DOHH2 (cell line): ENCODE measurements at regions not wholly inside any gene's neighbourhood (a gene's known extent, or its start where the extent isn't known, plus 50 kb on each side); places are given as distances from the start of the nearest gene placed in this dataset.

Experiments
- H3F3A ChIP-seq: fragments of 200-600 bp; sonication (generic), shearing (Covaris generic); 2 replicates; pipeline ENCODE4 v1.6.0; 2016; ENCODE audit warnings: antibody characterized with exemption, mild to moderate bottlenecking; ENCODE audit not compliant: control insufficient read depth, insufficient read depth
- H3K27ac ChIP-seq: fragments of 200-600 bp; sonication (generic); 2 replicates; pipeline ENCODE4 v1.5.1; 2014; ENCODE audit warnings: low read depth, mild to moderate bottlenecking, low read length, moderate library complexity
- H3K27me3 ChIP-seq: fragments of 200-600 bp; sonication (generic); 2 replicates; pipeline ENCODE4 v1.6.1; 2014; ENCODE audit warnings: mild to moderate bottlenecking, low read length, mixed read lengths; ENCODE audit not compliant: control insufficient read depth
- H3K36me3 ChIP-seq: fragments of 200-600 bp; sonication (generic); 2 replicates; pipeline ENCODE4 v1.6.1; 2014; ENCODE audit warnings: mild to moderate bottlenecking, low read length, moderate library complexity, mixed read lengths; ENCODE audit not compliant: control insufficient read depth
- H3K4me1 ChIP-seq: fragments of 200-600 bp; sonication (generic); 2 replicates; pipeline ENCODE4 v1.6.1; 2014; ENCODE audit warnings: mild to moderate bottlenecking, low read length, mixed read lengths; ENCODE audit not compliant: control insufficient read depth
- H3K4me2 ChIP-seq: fragments of 200-600 bp; sonication (generic); 2 replicates; pipeline ENCODE4 v1.6.0; 2014; ENCODE audit warnings: mild to moderate bottlenecking, low read length, moderate library complexity
- H3K4me3 ChIP-seq: fragments of 200-600 bp; sonication (generic); 2 replicates; pipeline ENCODE4 v1.5.1; 2014; ENCODE audit warnings: mild to moderate bottlenecking, low read length, mixed read lengths
- H3K79me2 ChIP-seq: fragments of 200-600 bp; sonication (generic); 2 replicates; pipeline ENCODE4 v1.6.1; 2014; ENCODE audit warnings: mild to moderate bottlenecking, low read length, mixed read lengths; ENCODE audit not compliant: control insufficient read depth
- H3K9me2 ChIP-seq: fragments of 200-600 bp; sonication (generic); replicated peaks from 2 replicates; pipeline ENCODE4 v1.6.1; 2014; ENCODE audit warnings: mild to moderate bottlenecking, low read length, mixed read lengths; ENCODE audit not compliant: control insufficient read depth
- H3K9me3 ChIP-seq: fragments of 200-600 bp; sonication (generic); 2 replicates; pipeline ENCODE4 v1.6.1; 2014; ENCODE audit warnings: antibody characterized with exemption, low read length, mixed read lengths; ENCODE audit not compliant: control insufficient read depth, insufficient read depth
- H4K20me1 ChIP-seq: fragments of 200-600 bp; sonication (generic); 2 replicates; pipeline ENCODE4 v1.6.0; 2014; ENCODE audit warnings: low read depth, mild to moderate bottlenecking, antibody characterized with exemption, low read length, moderate library complexity; ENCODE audit not compliant: control insufficient read depth, insufficient read depth
- CTCF ChIP-seq: fragments of 200-600 bp; sonication (generic); IDR thresholded peaks from one replicate; pipeline ENCODE4 v1.5.1; 2014; ENCODE audit warnings: antibody characterized with exemption, mild to moderate bottlenecking, low read depth, low read length; ENCODE audit not compliant: poor library complexity, severe bottlenecking
- EZH2phosphoT487 ChIP-seq: fragments of 200-600 bp; sonication (generic); IDR thresholded peaks from 2 replicates; pipeline ENCODE4 v1.6.1; 2017; ENCODE audit warnings: borderline replicate concordance, mild to moderate bottlenecking, antibody characterized with exemption, low read length, moderate library complexity, mixed read lengths

GRCh38 chr3:76035117-76035516, 249.8 kb upstream of the ZNF717 start:
- Histone ChIP-seq H3K27me3 (no peaks in the 10 kb centered on the region), H3F3A (no peaks in the 10 kb centered on the region), H3K4me3 (no peak overlapping the region)

GRCh38 chr3:76038949-76039348, 253.6 kb upstream of the ZNF717 start:
- no peaks in the 10 kb centered on the region for H3K4me1 ChIP-seq
- H3K36me3 ChIP-seq, result no peaks in the 10 kb centered on the region

More at GRCh38 chr3:76035117-76035516, 249.8 kb upstream of the ZNF717 start:
- H3K4me2 ChIP-seq, result no peak overlapping the region
- H3K4me1 ChIP-seq, result no peaks in the 10 kb centered on the region
- TF ChIP-seq CTCF (no peak), EZH2phosphoT487 (no peak)
- no peaks in the 10 kb centered on the region for H3K79me2 ChIP-seq
- no peaks in the 10 kb centered on the region for H3K36me3 ChIP-seq
- H3K9me2 ChIP-seq, result no peaks in the 10 kb centered on the region
- no peaks in the 10 kb centered on the region for H3K9me3 ChIP-seq
- no peaks in the 10 kb centered on the region for H4K20me1 ChIP-seq
- H3K27ac ChIP-seq, result no peak overlapping the region

DNA sequence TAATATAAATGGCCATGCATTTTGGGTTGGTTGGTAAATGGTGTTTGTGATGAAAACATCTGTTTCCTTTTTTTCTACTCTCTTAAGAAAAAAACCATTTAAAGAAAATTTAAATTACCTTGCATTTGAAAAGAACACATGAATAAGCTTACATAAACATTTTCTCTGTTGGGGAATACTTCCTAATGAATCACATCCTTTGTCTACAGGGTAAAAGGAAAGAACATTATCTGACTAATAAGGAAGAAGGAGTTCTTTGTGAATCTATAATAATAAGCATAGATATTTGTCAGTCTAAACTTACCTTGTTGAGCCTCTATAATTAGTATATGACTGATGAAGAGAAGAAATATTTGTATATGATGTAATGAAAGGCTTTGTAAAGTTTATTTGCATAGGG, 254.1 kb upstream of the ZNF717 start:
- Histone ChIP-seq H3K79me2 (no peaks in the 10 kb centered on the region), H4K20me1 (no peaks in the 10 kb centered on the region), H3K4me2 (no peak overlapping the region), H3K36me3 (no peaks in the 10 kb centered on the region), H3K27me3 (no peaks in the 10 kb centered on the region), H3F3A (no peaks in the 10 kb centered on the region), H3K27ac (no peak overlapping the region), H3K4me3 (no peak overlapping the region), H3K9me2 (no peaks in the 10 kb centered on the region), H3K9me3 (no peaks in the 10 kb centered on the region), H3K4me1 (no peaks in the 10 kb centered on the region)
- no peak for TF ChIP-seq EZH2phosphoT487

More at GRCh38 chr3:76038949-76039348, 253.6 kb upstream of the ZNF717 start:
- H3K9me3 ChIP-seq, result no peaks in the 10 kb centered on the region
- H4K20me1 ChIP-seq, result no peaks in the 10 kb centered on the region
- TF ChIP-seq EZH2phosphoT487 (no peak), CTCF (no peak)
- H3K4me2 ChIP-seq, result no peak overlapping the region
- H3K9me2 ChIP-seq, result no peaks in the 10 kb centered on the region
- no peaks in the 10 kb centered on the region for H3K27me3 ChIP-seq
- H3K4me3 ChIP-seq, result no peak overlapping the region
- no peaks in the 10 kb centered on the region for H3F3A ChIP-seq
- H3K27ac ChIP-seq, result no peak overlapping the region
- H3K79me2 ChIP-seq, result no peaks in the 10 kb centered on the region

GRCh38 chr3:76040946-76041345, 255.6 kb upstream of the ZNF717 start:
- no peaks in the 10 kb centered on the region for H4K20me1 ChIP-seq
- H3K27me3 ChIP-seq, result no peaks in the 10 kb centered on the region
- H3K36me3 ChIP-seq, result no peaks in the 10 kb centered on the region
- H3K79me2 ChIP-seq, result no peaks in the 10 kb centered on the region
- no peak overlapping the region for H3K4me2 ChIP-seq
- no peaks in the 10 kb centered on the region for H3K9me2 ChIP-seq
- no peak overlapping the region for H3K27ac ChIP-seq
- no peaks in the 10 kb centered on the region for H3F3A ChIP-seq
- H3K4me1 ChIP-seq, result no peaks in the 10 kb centered on the region
- no peaks in the 10 kb centered on the region for H3K9me3 ChIP-seq
- H3K4me3 ChIP-seq, result no peak overlapping the region
- TF ChIP-seq CTCF, result no peak
- no peak for TF ChIP-seq EZH2phosphoT487
